OCI-LY1 (cell line): ENCODE measurements at regions not wholly inside any gene's neighbourhood (a gene's known extent, or its start where the extent isn't known, plus 50 kb on each side); places are given as distances from the start of the nearest gene placed in this dataset.

Experiments used
- H2AFZ ChIP-seq: fragments of 200-600 bp; sonication (generic), shearing (Covaris generic); 2 replicates; pipeline ENCODE4 v1.6.0; 2014; ENCODE audit warnings: antibody characterized with exemption, mild to moderate bottlenecking, low read length
- H3F3A ChIP-seq: fragments of 200-600 bp; sonication (generic), shearing (Covaris generic); 2 replicates; pipeline ENCODE4 v1.6.0; 2014; ENCODE audit warnings: mild to moderate bottlenecking, antibody characterized with exemption, low read length, moderate library complexity; ENCODE audit not compliant: insufficient read depth
- H3K27ac ChIP-seq: fragments of 200-600 bp; sonication (generic); 2 replicates; pipeline ENCODE4 v1.5.1; 2014; ENCODE audit warnings: low read length, mixed run types, mild to moderate bottlenecking, low read depth; ENCODE audit not compliant: poor library complexity, severe bottlenecking
- H3K27me3 ChIP-seq: fragments of 200-600 bp; sonication (generic); 2 replicates; pipeline ENCODE4 v1.6.0; 2014; ENCODE audit warnings: antibody characterized with exemption, mild to moderate bottlenecking, low read length, moderate library complexity; ENCODE audit not compliant: insufficient read depth
- H3K36me3 ChIP-seq: fragments of 200-600 bp; sonication (generic); 2 replicates; pipeline ENCODE4 v1.6.1; 2014; ENCODE audit warnings: mild to moderate bottlenecking, antibody characterized with exemption, low read length, moderate library complexity, mixed read lengths; ENCODE audit not compliant: insufficient read depth
- H3K4me1 ChIP-seq: fragments of 200-600 bp; sonication (generic); 2 replicates; pipeline ENCODE4 v1.5.1; 2014; ENCODE audit warnings: mild to moderate bottlenecking, low read length, moderate library complexity; ENCODE audit not compliant: insufficient read depth, severe bottlenecking
- H3K4me2 ChIP-seq: fragments of 200-600 bp; sonication (generic), shearing (Covaris generic); 2 replicates; pipeline ENCODE4 v1.6.1; 2014; ENCODE audit warnings: low read length
- H3K4me3 ChIP-seq: fragments of 200-600 bp; sonication (generic); 2 replicates; pipeline ENCODE4 v1.5.1; 2014; ENCODE audit warnings: low read length, low read depth, mild to moderate bottlenecking, mixed read lengths; ENCODE audit not compliant: poor library complexity, severe bottlenecking
- H3K79me2 ChIP-seq: fragments of 200-600 bp; shearing (Covaris generic); 2 replicates; pipeline ENCODE4 v1.6.1; 2016; ENCODE audit warnings: mixed run types, low read length, mixed read lengths; ENCODE audit not compliant: insufficient read depth
- H3K9ac ChIP-seq: fragments of 200-600 bp; sonication (generic), shearing (Covaris generic); 2 replicates; pipeline ENCODE4 v1.6.1; 2014; ENCODE audit warnings: mild to moderate bottlenecking, low read length, mixed read lengths
- H3K9me2 ChIP-seq: fragments of 200-600 bp; sonication (generic), shearing (Covaris generic); 2 replicates; pipeline ENCODE4 v1.6.1; 2014; ENCODE audit warnings: low read depth, mild to moderate bottlenecking, low read length, mixed read lengths
- H3K9me3 ChIP-seq: fragments of 200-600 bp; shearing (Covaris generic); 2 replicates; pipeline ENCODE4 v1.6.1; 2014; ENCODE audit warnings: low read length, mixed read lengths
- H4K20me1 ChIP-seq: fragments of 200-600 bp; sonication (generic), shearing (Covaris generic); 2 replicates; pipeline ENCODE4 v1.6.0; 2016; ENCODE audit warnings: mild to moderate bottlenecking, low read length; ENCODE audit not compliant: insufficient read depth
- CTCF ChIP-seq: fragments of 200-600 bp; sonication (generic), shearing (Covaris generic); IDR thresholded peaks from 2 replicates; pipeline ENCODE4 v1.5.1; 2017; ENCODE audit warnings: mild to moderate bottlenecking, antibody characterized with exemption, low read length, moderate library complexity, mixed read lengths
- EZH2 ChIP-seq: fragments of 200-600 bp; sonication (generic), shearing (Covaris generic); IDR thresholded peaks from 2 replicates; pipeline ENCODE4 v1.8.0; 2017; ENCODE audit warnings: borderline replicate concordance, mixed run types, mild to moderate bottlenecking, antibody characterized with exemption, low read length, moderate library complexity, mixed read lengths

DNA sequence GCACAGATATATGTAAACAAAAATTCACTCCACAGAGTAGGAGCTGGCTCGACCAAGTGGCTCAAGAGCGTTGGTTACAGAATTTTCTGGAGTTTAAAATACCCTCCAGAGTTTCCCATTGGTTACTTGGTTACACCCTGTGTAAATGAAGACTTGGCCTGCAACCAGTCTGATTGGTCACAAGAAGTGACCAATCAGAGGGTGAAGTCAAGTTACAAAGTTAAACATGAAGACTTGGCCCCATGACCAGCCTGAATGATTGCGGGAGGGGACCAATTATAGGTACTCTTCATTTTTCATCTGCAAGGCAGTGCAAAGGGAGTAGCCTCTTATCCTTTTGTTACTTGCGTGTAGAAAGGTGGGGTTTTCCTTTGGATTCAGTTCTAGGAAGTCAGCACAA, 121.3 kb upstream of the SALL1 start:
- no peak for TF ChIP-seq EZH2
- TF ChIP-seq CTCF, result no peak

DNA sequence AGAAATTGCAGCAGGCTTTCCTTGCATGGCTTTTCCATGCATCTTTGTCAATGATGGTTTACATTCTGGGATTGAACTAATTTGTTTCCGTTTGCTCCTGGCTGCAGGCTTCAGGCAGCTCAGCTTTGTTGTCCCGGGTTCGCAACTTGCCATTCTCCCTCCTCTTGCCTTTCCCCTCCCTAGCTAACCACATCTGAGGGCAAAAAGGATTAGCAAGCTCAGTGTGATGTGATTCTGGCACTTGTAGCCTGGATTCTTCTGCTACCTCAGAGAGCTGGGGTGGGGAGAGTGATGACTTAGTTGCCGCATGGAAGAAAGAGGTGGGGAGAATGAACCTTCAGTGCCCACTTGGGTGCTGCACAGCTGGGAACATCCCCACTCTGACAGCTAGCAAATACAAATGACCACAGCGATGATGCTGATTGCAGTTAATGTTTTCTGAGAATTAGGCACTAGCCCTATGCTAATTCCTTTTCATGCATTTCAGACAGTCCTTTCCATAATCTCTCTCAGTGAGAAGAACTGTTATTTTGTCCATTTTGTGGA, 120.2 kb upstream of the SALL1 start:
- TF ChIP-seq EZH2 (no peak), CTCF (no peak)
- H3K9me2 ChIP-seq, result no peaks in the 10 kb centered on the region
- H3F3A ChIP-seq, result no peaks in the 10 kb centered on the region
- no peaks in the 10 kb centered on the region for H3K36me3 ChIP-seq
- H3K27ac ChIP-seq, result no peak overlapping the region
- H3K4me2 ChIP-seq, result no peak overlapping the region
- no peak overlapping the region for H2AFZ ChIP-seq
- H3K79me2 ChIP-seq, result no peaks in the 10 kb centered on the region
- H3K4me3 ChIP-seq, result no peak overlapping the region
- no peaks in the 10 kb centered on the region for H3K27me3 ChIP-seq
- no peak overlapping the region for H3K9ac ChIP-seq
- H4K20me1 ChIP-seq, result no peaks in the 10 kb centered on the region
- no peaks in the 10 kb centered on the region for H3K4me1 ChIP-seq
- no peaks in the 10 kb centered on the region for H3K9me3 ChIP-seq

More for the DNA sequence above, 121.3 kb upstream of the SALL1 start:
- Histone ChIP-seq H3F3A (no peaks in the 10 kb centered on the region), H3K4me3 (no peak overlapping the region), H3K79me2 (no peaks in the 10 kb centered on the region), H3K36me3 (no peaks in the 10 kb centered on the region), H3K9me2 (no peaks in the 10 kb centered on the region), H3K27me3 (no peaks in the 10 kb centered on the region), H2AFZ (no peak overlapping the region), H3K9ac (no peak overlapping the region), H3K27ac (no peak overlapping the region), H4K20me1 (no peaks in the 10 kb centered on the region), H3K4me2 (no peak overlapping the region), H3K9me3 (no peaks in the 10 kb centered on the region), H3K4me1 (no peaks in the 10 kb centered on the region)

DNA sequence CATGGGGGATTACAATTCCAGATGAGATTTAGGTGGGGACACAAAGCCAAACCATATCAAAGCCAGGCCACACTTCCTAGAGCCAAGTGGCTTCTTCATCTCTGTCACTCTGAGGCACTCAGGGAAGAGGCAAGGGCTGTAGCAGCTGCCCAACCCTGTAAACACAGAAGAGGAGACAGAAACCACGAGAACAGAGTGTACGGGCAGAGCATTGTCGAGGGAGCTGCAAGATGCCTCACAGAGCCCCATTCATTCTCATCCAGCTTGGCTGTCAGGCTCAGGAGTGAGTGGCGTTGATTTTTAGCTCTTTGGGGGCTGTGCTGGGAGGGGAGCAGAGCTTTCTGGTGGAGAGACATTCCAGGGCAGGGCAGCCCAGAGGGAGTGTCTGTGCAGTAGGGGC, 117.2 kb upstream of the SALL1 start:
- no peaks in the 10 kb centered on the region for H3K27me3 ChIP-seq
- H3K79me2 ChIP-seq, result no peaks in the 10 kb centered on the region
- no peaks in the 10 kb centered on the region for H3K36me3 ChIP-seq
- H3K4me2 ChIP-seq, result no peak overlapping the region
- H2AFZ ChIP-seq, result no peak overlapping the region
- H3F3A ChIP-seq, result no peaks in the 10 kb centered on the region
- no peaks in the 10 kb centered on the region for H3K9me3 ChIP-seq
- H4K20me1 ChIP-seq, result no peaks in the 10 kb centered on the region
- no peak overlapping the region for H3K27ac ChIP-seq
- H3K9ac ChIP-seq, result no peak overlapping the region
- no peaks in the 10 kb centered on the region for H3K9me2 ChIP-seq
- no peak overlapping the region for H3K4me3 ChIP-seq
- H3K4me1 ChIP-seq, result no peaks in the 10 kb centered on the region
- TF ChIP-seq EZH2 (no peak), CTCF (no peak)
